Activated CD8-positive, alpha-beta T cell treated with anti-CD3 and anti-CD28 coated beads for 36 hours (primary cell): ENCODE measurements at regions not wholly inside any gene's neighbourhood (a gene's known extent, or its start where the extent isn't known, plus 50 kb on each side); places are given as distances from the start of the nearest gene placed in this dataset.

Source experiments
- ATAC-seq: fragments of 200-7000 bp; cut with Tn5 transposase; one replicate; pipeline ENCODE4 v1.10.0; 2021; ENCODE audit warnings: mild to moderate bottlenecking, moderate library complexity
- CTCF ChIA-PET: fragments of 350-600 bp; sonication (Branson Sonifier 250); formaldehyde crosslinking; loops from one replicate; lab custom pipeline; 2021; ENCODE audit warnings: antibody characterized with exemption; lab: Charles Lee
- POLR2A ChIA-PET: fragments of 350-600 bp; sonication (Branson Sonifier 250); formaldehyde crosslinking; loops from one replicate; lab custom pipeline; 2021; ENCODE audit warnings: antibody characterized with exemption; lab: Charles Lee
- DNase-seq: peaks from one replicate; pipeline ENCODE4 v3.0.0-alpha.2; 2020
- H3K27ac Mint-ChIP-seq: one replicate; pipeline ENCODE4 v1.8.0; 2021; ENCODE audit warnings: mild to moderate bottlenecking, mixed read lengths
- H3K27me3 Mint-ChIP-seq: one replicate; pipeline ENCODE4 v1.8.0; 2021; ENCODE audit warnings: mixed read lengths
- H3K36me3 Mint-ChIP-seq: one replicate; pipeline ENCODE4 v1.8.0; 2021; ENCODE audit warnings: low read depth, mixed read lengths
- H3K4me1 Mint-ChIP-seq: one replicate; pipeline ENCODE4 v1.8.0; 2021; ENCODE audit warnings: low read depth, mixed read lengths
- H3K4me3 Mint-ChIP-seq: one replicate; pipeline ENCODE4 v1.8.0; 2021; ENCODE audit warnings: mild to moderate bottlenecking, moderate library complexity, mixed read lengths
- H3K9me3 Mint-ChIP-seq: one replicate; pipeline ENCODE4 v1.8.0; 2021; ENCODE audit warnings: mixed read lengths
- CTCF ChIP-seq: fragments of 200-600 bp; IDR thresholded peaks from one replicate; pipeline ENCODE4 v1.8.0; 2022; ENCODE audit warnings: antibody characterized with exemption, mild to moderate bottlenecking
- intact Hi-C: fragments of 100-400 bp; cut with micrococcal nuclease; formaldehyde crosslinking; loops from one replicate; pipeline ENCODE4 v1.10.0; 2022

- TF ChIP-seq CTCF = no peak
- H3K36me3 Mint-ChIP-seq = no peaks in the 10 kb centered on the region
- no peak overlapping the region for H3K4me3 Mint-ChIP-seq
- H3K27me3 Mint-ChIP-seq = peaks cover 2% of the 10 kb centered on the region
- no peak for DNase-seq
- no peaks in the 10 kb centered on the region for H3K9me3 Mint-ChIP-seq
- CTCF ChIA-PET = interaction anchor here (1.0 to 10.8 kb wide), 6 partner anchors 9 to 255 kb away, joined by 3 to 196 read pairs (median 24); partner anchors contain the start of gene KCNA10
- intact Hi-C loops = no loop called here
- POLR2A ChIA-PET = interaction anchor here (0.9 kb wide), 1 partner anchor 169 kb away, joined by 3 read pairs; no protein-coding TSS in a partner anchor
- no peak for ATAC-seq
- peaks cover 17% of the 10 kb centered on the region for H3K4me1 Mint-ChIP-seq
- no peak overlapping the region for H3K27ac Mint-ChIP-seq
These were observed 94.1 kb upstream of the CD53 start for GRCh38 chr1:110778821-110779220.

- DNase-seq = no peak
- H3K4me1 Mint-ChIP-seq = peaks cover 8% of the 10 kb centered on the region
- no peaks in the 10 kb centered on the region for H3K36me3 Mint-ChIP-seq
- TF ChIP-seq CTCF = no peak
- H3K27ac Mint-ChIP-seq = no peak overlapping the region
- CTCF ChIA-PET = interaction anchor here (1.0 to 5.7 kb wide), 3 partner anchors 10 to 153 kb away, joined by 3 to 44 read pairs (median 3); no protein-coding TSS in a partner anchor
- H3K27me3 Mint-ChIP-seq = peaks cover 2% of the 10 kb centered on the region
- POLR2A ChIA-PET = no interaction called here
- no peaks in the 10 kb centered on the region for H3K9me3 Mint-ChIP-seq
- no peak overlapping the region for H3K4me3 Mint-ChIP-seq
- intact Hi-C loops = no loop called here
- ATAC-seq = no peak
These were observed 95.7 kb upstream of the CD53 start for GRCh38 chr1:110777228-110777627.

- DNase-seq (no peak), ATAC-seq (no peak)
- Mint-ChIP-seq H3K4me3 (no peak overlapping the region), H3K4me1 (no peaks in the 10 kb centered on the region), H3K36me3 (no peaks in the 10 kb centered on the region), H3K27me3 (peaks cover 2% of the 10 kb centered on the region), H3K9me3 (no peaks in the 10 kb centered on the region), H3K27ac (no peak overlapping the region)
- intact Hi-C loops = no loop called here
- ChIA-PET POLR2A (no interaction called here), CTCF (interaction anchor here (1.0 to 5.7 kb wide), 7 partner anchors 8 to 256 kb away, joined by 3 to 44 read pairs (median 7); no protein-coding TSS in a partner anchor)
- no peak for TF ChIP-seq CTCF
These were observed 98.5 kb upstream of the CD53 start for GRCh38 chr1:110774398-110774797.

GRCh38 chr1:110773813-110774212 is 99.1 kb upstream of the KCNA3 start:
- ChIA-PET POLR2A (no interaction called here), CTCF (interaction anchor here (1.0 to 5.7 kb wide), 6 partner anchors 9 to 257 kb away, joined by 3 to 44 read pairs (median 7); no protein-coding TSS in a partner anchor)
- Mint-ChIP-seq H3K4me3 (no peak overlapping the region), H3K27me3 (peaks cover 1% of the 10 kb centered on the region), H3K4me1 (no peaks in the 10 kb centered on the region), H3K27ac (no peak overlapping the region), H3K9me3 (no peaks in the 10 kb centered on the region), H3K36me3 (no peaks in the 10 kb centered on the region)
- DNase-seq (no peak), ATAC-seq (no peak)
- intact Hi-C loops = no loop called here
- TF ChIP-seq CTCF = no peak

- no peak for TF ChIP-seq CTCF
- no peaks in the 10 kb centered on the region for H3K36me3 Mint-ChIP-seq
- peaks cover 2% of the 10 kb centered on the region for H3K27me3 Mint-ChIP-seq
- POLR2A ChIA-PET = interaction anchor here (0.6 kb wide), 1 partner anchor 152 kb away, joined by 3 read pairs; no protein-coding TSS in a partner anchor
- H3K4me3 Mint-ChIP-seq = no peak overlapping the region
- no peaks in the 10 kb centered on the region for H3K4me1 Mint-ChIP-seq
- intact Hi-C loops = no loop called here
- no peak for ATAC-seq
- CTCF ChIA-PET = interaction anchor here (1.6 to 2.1 kb wide), 5 partner anchors 9 to 152 kb away, joined by 4 to 13 read pairs (median 7); no protein-coding TSS in a partner anchor
- H3K9me3 Mint-ChIP-seq = no peaks in the 10 kb centered on the region
- H3K27ac Mint-ChIP-seq = no peak overlapping the region
- DNase-seq = no peak
These were observed 96.7 kb upstream of the KCNA3 start for GRCh38 chr1:110771245-110772022.
